ENCODE measurements at regions not wholly inside any gene's neighbourhood (a gene's known extent, or its start where the extent isn't known, plus 50 kb on each side); places are given as distances from the start of the nearest gene placed in this dataset.

GRCh38 chr4:174423257-174423944 lies 98.9 kb downstream of the HPGD start:
- TF ChIP-seq POLR2AphosphoS5 (IDR thresholded peaks at IDR 0.05; ENCODE audit: low read depth) (no peak), CTCF (IDR thresholded peaks at IDR 0.05; ENCODE audit: insufficient read depth, low read length) (no peak), SPI1 (IDR thresholded peaks at IDR 0.05; ENCODE audit: borderline replicate concordance, low read depth) (no peak), GABPA (IDR thresholded peaks at IDR 0.05; ENCODE audit: low read depth) (no peak)
- TF ChIP-seq, protein P1, sequence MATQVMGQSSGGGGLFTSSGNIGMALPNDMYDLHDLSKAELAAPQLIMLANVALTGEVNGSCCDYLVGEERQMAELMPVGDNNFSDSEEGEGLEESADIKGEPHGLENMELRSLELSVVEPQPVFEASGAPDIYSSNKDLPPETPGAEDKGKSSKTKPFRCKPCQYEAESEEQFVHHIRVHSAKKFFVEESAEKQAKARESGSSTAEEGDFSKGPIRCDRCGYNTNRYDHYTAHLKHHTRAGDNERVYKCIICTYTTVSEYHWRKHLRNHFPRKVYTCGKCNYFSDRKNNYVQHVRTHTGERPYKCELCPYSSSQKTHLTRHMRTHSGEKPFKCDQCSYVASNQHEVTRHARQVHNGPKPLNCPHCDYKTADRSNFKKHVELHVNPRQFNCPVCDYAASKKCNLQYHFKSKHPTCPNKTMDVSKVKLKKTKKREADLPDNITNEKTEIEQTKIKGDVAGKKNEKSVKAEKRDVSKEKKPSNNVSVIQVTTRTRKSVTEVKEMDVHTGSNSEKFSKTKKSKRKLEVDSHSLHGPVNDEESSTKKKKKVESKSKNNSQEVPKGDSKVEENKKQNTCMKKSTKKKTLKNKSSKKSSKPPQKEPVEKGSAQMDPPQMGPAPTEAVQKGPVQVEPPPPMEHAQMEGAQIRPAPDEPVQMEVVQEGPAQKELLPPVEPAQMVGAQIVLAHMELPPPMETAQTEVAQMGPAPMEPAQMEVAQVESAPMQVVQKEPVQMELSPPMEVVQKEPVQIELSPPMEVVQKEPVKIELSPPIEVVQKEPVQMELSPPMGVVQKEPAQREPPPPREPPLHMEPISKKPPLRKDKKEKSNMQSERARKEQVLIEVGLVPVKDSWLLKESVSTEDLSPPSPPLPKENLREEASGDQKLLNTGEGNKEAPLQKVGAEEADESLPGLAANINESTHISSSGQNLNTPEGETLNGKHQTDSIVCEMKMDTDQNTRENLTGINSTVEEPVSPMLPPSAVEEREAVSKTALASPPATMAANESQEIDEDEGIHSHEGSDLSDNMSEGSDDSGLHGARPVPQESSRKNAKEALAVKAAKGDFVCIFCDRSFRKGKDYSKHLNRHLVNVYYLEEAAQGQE (IDR thresholded peaks at IDR 0.05; ENCODE audit: insufficient replicate concordance, low read depth), result no peak
- H3K27me3 ChIP-seq (ENCODE audit: insufficient read depth, poor library complexity, severe bottlenecking), result no peaks in the 10 kb centered on the region
- H3K27ac ChIP-seq (replicated peaks), result peak overlapping the region; percentile 3; the same call in 1 of the 2 replicates
- no peak overlapping the region for H3K4me3 ChIP-seq (replicated peaks; ENCODE audit: insufficient read depth, low read length)
- DNase-seq (ENCODE audit: low read depth in 1 of 2, low spot score in 1 of 2), result peak in 1 of 2 experiments; percentile 50

- DNase-seq (ENCODE audit: low read depth in 1 of 2, low spot score in 1 of 2), result no peak
- Histone ChIP-seq H3K27ac (replicated peaks) (peak overlapping the region; percentile 3; the same call in 1 of the 2 replicates), H3K27me3 (ENCODE audit: insufficient read depth, poor library complexity, severe bottlenecking) (no peaks in the 10 kb centered on the region), H3K4me3 (replicated peaks; ENCODE audit: insufficient read depth, low read length) (no peak overlapping the region)
- TF ChIP-seq CTCF (IDR thresholded peaks at IDR 0.05; ENCODE audit: insufficient read depth, low read length) (no peak), SPI1 (IDR thresholded peaks at IDR 0.05; ENCODE audit: borderline replicate concordance, low read depth) (peak; percentile 91)
Measured at GRCh38 chr4:174422893-174423256, 99.4 kb downstream of the HPGD start.

- Histone ChIP-seq H3K27me3 (ENCODE audit: insufficient read depth, poor library complexity, severe bottlenecking) (no peaks in the 10 kb centered on the region), H3K4me3 (replicated peaks; ENCODE audit: insufficient read depth, low read length) (no peak overlapping the region), H3K27ac (replicated peaks) (0 out of 2 replicates have a peak overlapping the region, but pooled peaks have one; percentile 12)
- no peak for DNase-seq (ENCODE audit: low read depth in 1 of 2, low spot score in 1 of 2)
- TF ChIP-seq SPI1 (IDR thresholded peaks at IDR 0.05; ENCODE audit: borderline replicate concordance, low read depth) (no peak), POLR2AphosphoS5 (IDR thresholded peaks at IDR 0.05; ENCODE audit: low read depth) (no peak), CTCF (IDR thresholded peaks at IDR 0.05; ENCODE audit: insufficient read depth, low read length) (no peak), GABPA (IDR thresholded peaks at IDR 0.05; ENCODE audit: low read depth) (no peak)
- TF ChIP-seq, protein P1 (IDR thresholded peaks at IDR 0.05; ENCODE audit: insufficient replicate concordance, low read depth), result no peak
Measured at GRCh38 chr4:174420316-174420715, 102.0 kb downstream of the HPGD start.
